Uterus (tissue), 3 donors: ENCODE measurements at regions not wholly inside any gene's neighbourhood (a gene's known extent, or its start where the extent isn't known, plus 50 kb on each side); places are given as distances from the start of the nearest gene placed in this dataset.

ENCODE experiments used
- DNase-seq, 2 donors: peaks; one replicate each; pipeline ENCODE4 v3.0.0-alpha.2; 2019 to 2020
- H3K27ac ChIP-seq, 2 donors: fragments of 200-600 bp; sonication (generic); 1 replicate in 1 of 2; 2 replicates in 1 of 2; pipeline ENCODE4 v1.5.1; 2016 to 2018
- H3K27me3 ChIP-seq, 2 donors: fragments of 200-600 bp; sonication (generic); one replicate each; pipeline ENCODE4 v1.5.1; 2018 to 2019; ENCODE audit warnings: control low read depth in 1 of 2
- H3K36me3 ChIP-seq, 2 donors: fragments of 200-600 bp; sonication (generic); one replicate each; pipeline ENCODE4 v1.5.1; 2019; ENCODE audit warnings: control low read depth in 1 of 2
- H3K4me1 ChIP-seq, 2 donors: fragments of 200-600 bp; sonication (generic); one replicate each; pipeline ENCODE4 v1.5.1; 2018 to 2019; ENCODE audit warnings: control low read depth in 1 of 2
- H3K4me3 ChIP-seq, 2 donors: fragments of 200-600 bp; sonication (generic); 1 replicate in 1 of 2; 2 replicates in 1 of 2; pipeline ENCODE4 v1.5.1; 2018 to 2019; ENCODE audit warnings: mild to moderate bottlenecking in 1 of 2
- H3K9me3 ChIP-seq, 2 donors: fragments of 200-600 bp; sonication (generic); one replicate each; pipeline ENCODE4 v1.5.1; 2019; ENCODE audit warnings: control low read depth in 1 of 2
- CTCF ChIP-seq, 4 experiments: fragments of 200-600 bp in 2 of 4; fragments of 450-650 bp in 2 of 4; sonication (generic) in 2 of 4; IDR thresholded peaks; one replicate each; pipeline ENCODE4 v1.5.1; 2016 to 2019; ENCODE audit warnings: antibody characterized with exemption in 4 of 4, mild to moderate bottlenecking in 2 of 4, moderate library complexity in 1 of 4
- POLR2A ChIP-seq, 2 donors: fragments of 450-650 bp; IDR thresholded peaks; one replicate each; pipeline ENCODE4 v1.6.1; 2016; ENCODE audit warnings: antibody characterized with exemption in 2 of 2, mild to moderate bottlenecking in 1 of 2, moderate library complexity in 1 of 2
- intact Hi-C: fragments of 100-400 bp; cut with DNase I; formaldehyde crosslinking; loops from one replicate; pipeline ENCODE4 v1.15.1; 2023; ENCODE audit warnings: low total_unique reads
- donor health status: DM: yes; HTN: yes; CAD: no.

- Histone ChIP-seq H3K27me3 (no peaks in the 10 kb centered on the region), H3K9me3 (no peaks in the 10 kb centered on the region), H3K27ac (no peak overlapping the region), H3K36me3 (no peaks in the 10 kb centered on the region), H3K4me3 (no peak overlapping the region), H3K4me1 (no peaks in the 10 kb centered on the region)
- no peak for TF ChIP-seq CTCF (IDR thresholded peaks at IDR 0.05)
- TF ChIP-seq POLR2A (IDR thresholded peaks at IDR 0.05): no peak
- intact Hi-C loops: no loop called here
- no peak for DNase-seq
These were observed 221.0 kb upstream of the MTPN start for GRCh38 chr7:136198168-136198567.

- intact Hi-C loops: no loop called here
- Histone ChIP-seq H3K27ac (no peak overlapping the region), H3K4me3 (no peak overlapping the region), H3K27me3 (no peaks in the 10 kb centered on the region), H3K36me3 (no peaks in the 10 kb centered on the region), H3K9me3 (no peaks in the 10 kb centered on the region), H3K4me1 (no peaks in the 10 kb centered on the region)
- DNase-seq: no peak
- no peak for TF ChIP-seq CTCF (IDR thresholded peaks at IDR 0.05)
- no peak for TF ChIP-seq POLR2A (IDR thresholded peaks at IDR 0.05)
These were observed 217.7 kb upstream of the MTPN start for GRCh38 chr7:136194878-136195277.

GRCh38 chr7:136193940-136194339, 216.8 kb upstream of the MTPN start:
- Histone ChIP-seq H3K9me3 (no peaks in the 10 kb centered on the region), H3K36me3 (no peaks in the 10 kb centered on the region), H3K4me3 (no peak overlapping the region), H3K27ac (no peak overlapping the region), H3K4me1 (no peaks in the 10 kb centered on the region), H3K27me3 (no peaks in the 10 kb centered on the region)
- intact Hi-C loops: no loop called here
- DNase-seq: no peak
- TF ChIP-seq CTCF (IDR thresholded peaks at IDR 0.05) (no peak), POLR2A (IDR thresholded peaks at IDR 0.05) (no peak)

- no peak for DNase-seq
- intact Hi-C loops: no loop called here
These were observed 212.4 kb upstream of the MTPN start for GRCh38 chr7:136189506-136189998.

GRCh38 chr7:136186281-136186680, 209.1 kb upstream of the MTPN start:
- Histone ChIP-seq H3K9me3 (no peaks in the 10 kb centered on the region), H3K4me1 (no peaks in the 10 kb centered on the region), H3K27me3 (no peaks in the 10 kb centered on the region), H3K36me3 (no peaks in the 10 kb centered on the region), H3K4me3 (no peak overlapping the region), H3K27ac (no peak overlapping the region)
- intact Hi-C loops: no loop called here
- TF ChIP-seq CTCF (IDR thresholded peaks at IDR 0.05) (no peak), POLR2A (IDR thresholded peaks at IDR 0.05) (no peak)
- DNase-seq: no peak

More at GRCh38 chr7:136189506-136189998, 212.4 kb upstream of the MTPN start:
- Histone ChIP-seq H3K27ac (no peak overlapping the region), H3K27me3 (no peaks in the 10 kb centered on the region), H3K36me3 (no peaks in the 10 kb centered on the region), H3K9me3 (no peaks in the 10 kb centered on the region), H3K4me3 (no peak overlapping the region), H3K4me1 (no peaks in the 10 kb centered on the region)
- TF ChIP-seq POLR2A (IDR thresholded peaks at IDR 0.05) (no peak), CTCF (IDR thresholded peaks at IDR 0.05) (no peak)
